ENCODE measurements at regions not wholly inside any gene's neighbourhood (a gene's known extent, or its start where the extent isn't known, plus 50 kb on each side); places are given as distances from the start of the nearest gene placed in this dataset.
"Not testable (repeated sequence)": the region's sequence is repeated elsewhere in the genome, so short reads cannot be mapped to it uniquely, and the experiment has no call there.

GRCh38 chr5:155129513-155129880 is 115.9 kb downstream of the KIF4B start:
- intact Hi-C loops (cut with micrococcal nuclease) = no loop called here

GRCh38 chr5:155134130-155134529 is 120.6 kb downstream of the KIF4B start:
- Mint-ChIP-seq H3K36me3 (ENCODE audit: low read depth) (no peaks in the 10 kb centered on the region), H3K27ac (no peak overlapping the region), H3K4me1 (no peaks in the 10 kb centered on the region), H3K9me3 (no peaks in the 10 kb centered on the region), H3K27me3 (peaks cover 16% of the 10 kb centered on the region), H3K4me3 (no peak overlapping the region)
- intact Hi-C loops (cut with micrococcal nuclease) = no loop called here
- no peak for DNase-seq

More at GRCh38 chr5:155129513-155129880, 115.9 kb downstream of the KIF4B start:
- Mint-ChIP-seq H3K27ac (no peak overlapping the region), H3K4me3 (no peak overlapping the region), H3K9me3 (no peaks in the 10 kb centered on the region), H3K36me3 (ENCODE audit: low read depth) (no peaks in the 10 kb centered on the region), H3K27me3 (peaks cover 7% of the 10 kb centered on the region), H3K4me1 (no peaks in the 10 kb centered on the region)
- DNase-seq = no peak

GRCh38 chr5:155136216-155136850 is 122.8 kb downstream of the KIF4B start:
- Mint-ChIP-seq H3K27ac (no peak overlapping the region), H3K4me3 (no peak overlapping the region), H3K36me3 (ENCODE audit: low read depth) (no peaks in the 10 kb centered on the region), H3K4me1 (no peaks in the 10 kb centered on the region), H3K27me3 (peaks cover 16% of the 10 kb centered on the region), H3K9me3 (no peaks in the 10 kb centered on the region)
- intact Hi-C loops (cut with micrococcal nuclease) = loop anchor here (5.0 kb wide), 1 partner anchor 1996 kb away; no protein-coding TSS in a partner anchor
- DNase-seq = no peak

- DNase-seq = peak; percentile 34
- Mint-ChIP-seq H3K4me1 (no peaks in the 10 kb centered on the region), H3K27ac (no peak overlapping the region), H3K4me3 (no peak overlapping the region), H3K27me3 (peaks cover 14% of the 10 kb centered on the region), H3K9me3 (no peaks in the 10 kb centered on the region), H3K36me3 (ENCODE audit: low read depth) (no peaks in the 10 kb centered on the region)
- intact Hi-C loops (cut with micrococcal nuclease) = loop anchor here (5.0 kb wide), 1 partner anchor 1995 kb away; no protein-coding TSS in a partner anchor
Measured at GRCh38 chr5:155137683-155138082, 124.1 kb downstream of the KIF4B start.

GRCh38 chr5:155140646-155141045 is 127.1 kb downstream of the KIF4B start:
- Mint-ChIP-seq H3K4me1 (no peaks in the 10 kb centered on the region), H3K9me3 (no peaks in the 10 kb centered on the region), H3K36me3 (ENCODE audit: low read depth) (no peaks in the 10 kb centered on the region), H3K4me3 (no peak overlapping the region), H3K27me3 (peaks cover 17% of the 10 kb centered on the region), H3K27ac (no peak overlapping the region)
- intact Hi-C loops (cut with micrococcal nuclease) = no loop called here
- DNase-seq = no peak

GRCh38 chr5:155144956-155145355 is 131.4 kb downstream of the KIF4B start:
- Mint-ChIP-seq H3K27ac (no peak overlapping the region), H3K27me3 (peaks cover 7% of the 10 kb centered on the region), H3K36me3 (ENCODE audit: low read depth) (no peaks in the 10 kb centered on the region), H3K4me1 (no peaks in the 10 kb centered on the region), H3K4me3 (no peak overlapping the region), H3K9me3 (no peaks in the 10 kb centered on the region)
- intact Hi-C loops (cut with micrococcal nuclease) = no loop called here
- DNase-seq = no peak

GRCh38 chr5:155147222-155147621 is 133.7 kb downstream of the KIF4B start:
- Mint-ChIP-seq H3K27me3 (peaks cover 5% of the 10 kb centered on the region), H3K4me3 (no peak overlapping the region), H3K4me1 (no peaks in the 10 kb centered on the region), H3K36me3 (ENCODE audit: low read depth) (no peaks in the 10 kb centered on the region), H3K9me3 (no peaks in the 10 kb centered on the region), H3K27ac (no peak overlapping the region)
- intact Hi-C loops (cut with micrococcal nuclease) = no loop called here
- DNase-seq = no peak

- no peaks in the 10 kb centered on the region for H3K4me1 Mint-ChIP-seq
- no peak overlapping the region for H3K4me3 Mint-ChIP-seq
- no peak overlapping the region for H3K27ac Mint-ChIP-seq
- intact Hi-C loops (cut with micrococcal nuclease) = no loop called here
- DNase-seq = no peak
- H3K36me3 Mint-ChIP-seq (ENCODE audit: low read depth) = no peaks in the 10 kb centered on the region
- H3K9me3 Mint-ChIP-seq = no peaks in the 10 kb centered on the region
- peaks cover 5% of the 10 kb centered on the region for H3K27me3 Mint-ChIP-seq
Measured at GRCh38 chr5:155148694-155149093, 135.1 kb downstream of the KIF4B start.

- no peaks in the 10 kb centered on the region for H3K9me3 Mint-ChIP-seq
- H3K36me3 Mint-ChIP-seq (ENCODE audit: low read depth) = no peaks in the 10 kb centered on the region
- intact Hi-C loops (cut with micrococcal nuclease) = no loop called here
- peaks cover 5% of the 10 kb centered on the region for H3K27me3 Mint-ChIP-seq
- H3K4me3 Mint-ChIP-seq = no peak overlapping the region
- no peak for DNase-seq
- H3K4me1 Mint-ChIP-seq = no peaks in the 10 kb centered on the region
- H3K27ac Mint-ChIP-seq = no peak overlapping the region
Measured at GRCh38 chr5:155150012-155150411, 136.5 kb downstream of the KIF4B start.

- no peaks in the 10 kb centered on the region for H3K4me1 Mint-ChIP-seq
Measured at GRCh38 chr5:155154973-155155372, 141.4 kb downstream of the KIF4B start.

GRCh38 chr5:155163084-155163483 is 149.5 kb downstream of the KIF4B start:
- H3K36me3 Mint-ChIP-seq (ENCODE audit: low read depth); H3K9me3 Mint-ChIP-seq; intact Hi-C loops (cut with micrococcal nuclease); H3K27me3 Mint-ChIP-seq; H3K27ac Mint-ChIP-seq; H3K4me3 Mint-ChIP-seq; DNase-seq; H3K4me1 Mint-ChIP-seq: not testable (repeated sequence)

More at GRCh38 chr5:155154973-155155372, 141.4 kb downstream of the KIF4B start:
- no peak for DNase-seq
- Mint-ChIP-seq H3K4me3 (no peak overlapping the region), H3K36me3 (ENCODE audit: low read depth) (no peaks in the 10 kb centered on the region), H3K9me3 (no peaks in the 10 kb centered on the region), H3K27ac (no peak overlapping the region), H3K27me3 (peaks cover 2% of the 10 kb centered on the region)
- intact Hi-C loops (cut with micrococcal nuclease) = no loop called here

- Mint-ChIP-seq H3K27me3 (no peaks in the 10 kb centered on the region), H3K4me1 (no peaks in the 10 kb centered on the region), H3K27ac (no peak overlapping the region), H3K4me3 (no peak overlapping the region), H3K36me3 (ENCODE audit: low read depth) (no peaks in the 10 kb centered on the region), H3K9me3 (no peaks in the 10 kb centered on the region)
- intact Hi-C loops (cut with micrococcal nuclease) = no loop called here
- DNase-seq = no peak
Measured at GRCh38 chr5:155167736-155168135, 154.2 kb downstream of the KIF4B start.

- Mint-ChIP-seq H3K4me1 (no peaks in the 10 kb centered on the region), H3K27me3 (no peaks in the 10 kb centered on the region), H3K9me3 (no peaks in the 10 kb centered on the region), H3K36me3 (ENCODE audit: low read depth) (no peaks in the 10 kb centered on the region), H3K27ac (no peak overlapping the region), H3K4me3 (no peak overlapping the region)
- DNase-seq = no peak
- intact Hi-C loops (cut with micrococcal nuclease) = no loop called here
Measured at GRCh38 chr5:155181542-155181941, 168.0 kb downstream of the KIF4B start.

GRCh38 chr5:155189476-155189875 is 175.9 kb downstream of the KIF4B start:
- intact Hi-C loops (cut with micrococcal nuclease) = no loop called here

GRCh38 chr5:155189981-155190380 is 176.4 kb downstream of the KIF4B start:
- Mint-ChIP-seq H3K4me1 (no peaks in the 10 kb centered on the region), H3K27ac (no peak overlapping the region), H3K4me3 (no peak overlapping the region), H3K36me3 (ENCODE audit: low read depth) (no peaks in the 10 kb centered on the region), H3K27me3 (no peaks in the 10 kb centered on the region), H3K9me3 (no peaks in the 10 kb centered on the region)
- intact Hi-C loops (cut with micrococcal nuclease) = no loop called here
- no peak for DNase-seq

More at GRCh38 chr5:155189476-155189875, 175.9 kb downstream of the KIF4B start:
- H3K4me1 Mint-ChIP-seq = no peaks in the 10 kb centered on the region
- no peaks in the 10 kb centered on the region for H3K27me3 Mint-ChIP-seq
- H3K27ac Mint-ChIP-seq = no peak overlapping the region
- no peaks in the 10 kb centered on the region for H3K36me3 Mint-ChIP-seq (ENCODE audit: low read depth)
- no peak for DNase-seq
- no peaks in the 10 kb centered on the region for H3K9me3 Mint-ChIP-seq
- H3K4me3 Mint-ChIP-seq = no peak overlapping the region
